Hepatic stellate cell (primary cell): ENCODE measurements at regions not wholly inside any gene's neighbourhood (a gene's known extent, or its start where the extent isn't known, plus 50 kb on each side); places are given as distances from the start of the nearest gene placed in this dataset.
"Not testable (repeated sequence)": the region's sequence is repeated elsewhere in the genome, so short reads cannot be mapped to it uniquely, and the experiment has no call there.

ENCODE experiments used
- DNase-seq: peaks from one replicate; pipeline ENCODE4 v3.0.0; 2011; ENCODE audit warnings: low spot score

GRCh38 chr3:27779176-27779575 lies 57.1 kb upstream of the EOMES start:
- DNase-seq, result no peak

DNA sequence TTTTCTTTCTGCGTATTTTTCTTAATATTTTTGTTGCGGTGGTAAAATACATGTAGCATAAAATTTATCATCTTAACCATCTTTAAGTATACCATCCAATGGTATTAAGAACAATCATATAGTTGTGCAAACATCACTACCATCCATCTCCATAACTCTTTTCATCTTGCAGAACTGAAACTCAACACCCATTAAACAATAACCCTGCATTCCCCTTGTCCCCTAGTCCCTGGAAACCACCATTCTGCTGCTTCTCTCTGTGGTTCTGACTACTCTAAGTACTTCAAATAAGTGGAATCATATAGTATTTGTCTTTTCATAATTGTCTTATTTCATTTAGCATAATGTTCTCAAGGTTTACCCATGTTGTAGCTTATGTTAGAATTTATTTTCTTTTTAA lies 67.3 kb upstream of the EOMES start:
- DNase-seq, result no peak

- DNase-seq, result no peak
These were observed 69.8 kb upstream of the EOMES start for GRCh38 chr3:27791956-27792355.

DNA sequence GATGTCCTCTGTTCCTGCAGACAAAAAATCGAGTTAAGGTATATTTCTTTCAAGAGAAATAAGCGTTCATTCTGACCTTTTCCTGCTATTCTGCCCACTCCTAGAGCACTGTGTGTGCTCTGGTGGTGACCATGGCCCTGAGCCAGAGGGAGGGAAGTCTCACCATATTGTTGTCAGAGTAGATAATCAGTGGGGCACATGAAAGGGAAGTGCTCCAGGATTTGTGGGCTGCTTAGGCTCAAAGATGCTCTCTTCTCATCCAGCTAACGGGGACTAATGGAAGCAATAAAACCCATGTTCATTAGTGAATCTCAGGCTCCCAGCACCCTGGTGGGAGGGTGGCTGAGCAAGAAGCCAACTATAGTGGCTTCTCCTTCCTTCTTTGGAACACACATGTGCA lies 70.7 kb upstream of the EOMES start:
- no peak for DNase-seq

GRCh38 chr3:27794211-27794610 lies 72.1 kb upstream of the EOMES start:
- no peak for DNase-seq

- no peak for DNase-seq
These were observed 74.3 kb upstream of the EOMES start for GRCh38 chr3:27796365-27796875.

- no peak for DNase-seq
These were observed 75.7 kb upstream of the EOMES start for GRCh38 chr3:27797773-27798172.

DNA sequence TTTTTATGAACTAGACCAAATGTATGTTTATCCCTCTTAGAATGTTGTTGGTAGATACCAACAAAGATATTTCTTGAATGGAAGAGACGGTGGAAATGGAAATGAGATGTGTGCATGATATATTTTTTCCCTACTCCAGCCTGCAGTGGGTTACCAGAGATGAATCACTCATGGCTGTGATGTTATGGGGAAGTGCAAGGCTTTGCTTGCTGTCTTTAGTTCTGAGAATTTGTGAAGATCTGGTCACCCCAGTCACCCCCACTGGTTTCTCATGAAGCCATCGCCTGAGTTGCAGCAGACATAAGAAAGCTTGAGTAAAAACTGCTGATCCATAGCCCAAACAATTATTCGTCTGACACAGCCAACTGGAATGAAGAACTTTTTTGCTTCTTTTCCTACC lies 78.1 kb upstream of the EOMES start:
- DNase-seq, result no peak

- no peak for DNase-seq
These were observed 80.3 kb upstream of the EOMES start for GRCh38 chr3:27802425-27802824.

DNA sequence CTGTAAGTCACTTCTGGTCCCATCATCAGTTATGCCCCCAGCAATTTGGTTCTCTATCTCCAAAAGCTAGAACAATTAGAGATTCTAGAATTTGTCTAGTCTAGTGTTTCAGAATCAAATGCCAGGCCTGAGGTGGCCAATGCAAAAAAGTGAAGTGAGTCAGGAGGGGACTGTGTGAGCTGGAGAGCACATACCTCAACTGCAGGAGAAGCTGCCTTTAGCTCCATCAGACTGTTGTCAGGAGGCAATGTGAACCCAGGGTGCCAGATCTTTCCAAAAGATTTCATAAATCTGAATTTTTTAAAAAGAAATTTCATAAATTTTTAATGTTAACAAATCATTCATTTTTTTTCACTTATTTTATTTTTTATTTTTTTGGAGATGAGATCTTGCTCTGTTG lies 80.7 kb upstream of the EOMES start:
- no peak for DNase-seq

- no peak for DNase-seq
These were observed 83.2 kb upstream of the EOMES start for GRCh38 chr3:27805282-27805681.

GRCh38 chr3:27813255-27813654 lies 91.1 kb upstream of the EOMES start:
- DNase-seq, result no peak

- DNase-seq, result not testable (repeated sequence)
These were observed 99.5 kb upstream of the EOMES start for GRCh38 chr3:27821609-27822008.

GRCh38 chr3:27824312-27825200 lies 102.4 kb upstream of the EOMES start:
- DNase-seq, result no peak

DNA sequence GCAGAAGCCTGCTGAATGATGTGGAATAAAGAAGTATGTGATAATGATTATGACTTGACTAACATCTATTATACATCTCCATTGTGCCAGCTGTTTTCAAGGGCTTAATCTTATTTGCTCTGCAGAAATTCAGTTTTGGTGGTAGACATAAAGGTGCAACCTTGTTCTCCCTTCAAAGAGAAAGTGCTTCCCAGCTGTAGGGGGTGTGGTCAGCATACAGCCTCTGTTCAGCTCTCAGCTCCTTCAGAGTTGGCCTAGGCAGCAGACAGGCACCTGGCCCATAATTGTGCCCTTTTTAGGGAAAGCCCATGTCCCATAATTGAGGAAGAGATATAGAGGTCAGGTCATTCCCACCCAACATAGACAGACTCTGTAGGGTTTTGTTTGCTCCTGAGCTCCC lies 104.3 kb upstream of the EOMES start:
- no peak for DNase-seq

DNA sequence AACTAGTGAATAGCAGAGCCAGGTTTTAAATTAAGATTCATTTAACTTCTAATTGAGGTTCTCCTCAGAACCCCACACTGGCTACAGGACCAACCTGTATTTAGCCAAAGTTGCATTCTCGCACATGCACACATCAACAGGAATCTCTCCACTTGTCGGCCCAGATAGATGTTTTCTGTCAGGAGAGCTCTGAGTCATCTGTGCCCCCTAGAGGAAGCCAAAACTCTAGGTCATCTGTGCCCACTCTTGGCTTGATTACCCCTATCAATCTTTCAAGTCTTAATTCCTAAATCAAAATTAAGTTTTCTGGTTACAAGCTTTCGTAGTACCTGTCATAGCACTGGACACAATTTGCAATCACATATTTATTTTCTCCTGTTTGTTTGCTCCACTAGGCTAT lies 104.9 kb upstream of the EOMES start:
- no peak for DNase-seq

- DNase-seq, result no peak
These were observed 118.9 kb upstream of the EOMES start for GRCh38 chr3:27840807-27841594.

- DNase-seq, result no peak
These were observed 122.0 kb upstream of the EOMES start for GRCh38 chr3:27844052-27844675.

DNA sequence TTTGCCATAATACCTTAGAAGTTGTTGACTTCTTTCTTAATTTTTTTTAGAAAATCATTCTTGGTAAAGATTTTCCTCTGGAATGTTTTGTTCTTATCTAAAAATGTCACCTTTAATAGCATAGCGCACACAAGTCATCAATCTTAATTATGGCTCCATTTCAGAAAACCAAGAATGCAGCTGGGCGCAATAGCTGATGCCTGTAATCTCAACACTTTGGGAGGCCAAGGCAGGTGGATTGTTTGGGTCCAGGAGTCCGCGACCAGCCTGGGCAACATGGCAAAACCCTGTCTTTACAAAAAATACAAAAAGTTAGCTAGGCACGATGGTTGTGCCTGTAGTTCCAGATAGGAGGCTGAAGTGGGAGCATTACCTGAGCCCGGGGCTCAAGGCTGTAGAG lies 125.6 kb upstream of the EOMES start:
- no peak for DNase-seq

DNA sequence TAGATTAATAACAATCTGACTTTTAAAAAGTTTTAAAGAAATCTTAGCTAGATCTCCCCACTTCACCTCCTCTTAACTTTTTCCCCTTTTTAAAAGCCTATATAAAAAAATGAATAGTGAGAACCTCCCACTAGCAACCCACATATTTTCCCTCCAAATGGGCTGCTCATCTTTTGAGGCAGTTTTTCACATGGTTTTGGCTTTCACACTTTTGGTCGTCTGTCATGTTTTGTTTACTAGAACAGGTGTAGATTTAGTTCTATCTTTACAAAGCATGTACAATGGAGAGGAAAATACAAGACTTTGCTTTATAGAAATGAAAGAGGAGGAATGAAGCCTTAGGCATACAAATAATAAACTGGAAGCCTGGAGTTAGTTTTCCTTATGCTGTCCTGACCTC lies 126.7 kb upstream of the EOMES start:
- no peak for DNase-seq

DNA sequence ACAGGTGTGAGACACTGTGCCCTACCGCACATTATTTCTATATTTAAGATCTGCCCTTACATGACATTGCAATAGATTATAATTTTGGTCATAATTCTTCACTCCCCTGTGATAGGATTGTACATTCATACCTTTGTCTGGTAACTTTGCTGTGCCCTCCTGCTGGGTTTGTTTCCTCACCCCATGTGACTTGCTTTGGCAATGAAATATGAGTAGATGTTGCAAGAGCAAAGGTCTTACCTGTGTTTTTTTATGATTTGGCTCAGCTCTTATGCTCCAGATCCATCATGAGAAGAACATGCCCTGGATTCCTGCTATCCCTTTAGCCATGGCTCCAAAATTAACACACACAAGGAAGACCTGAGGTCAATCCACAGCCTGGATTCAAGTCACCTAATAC lies 137.7 kb upstream of the EOMES start:
- DNase-seq, result no peak
